ENCODE measurements at regions not wholly inside any gene's neighbourhood (a gene's known extent, or its start where the extent isn't known, plus 50 kb on each side); places are given as distances from the start of the nearest gene placed in this dataset.

DNA sequence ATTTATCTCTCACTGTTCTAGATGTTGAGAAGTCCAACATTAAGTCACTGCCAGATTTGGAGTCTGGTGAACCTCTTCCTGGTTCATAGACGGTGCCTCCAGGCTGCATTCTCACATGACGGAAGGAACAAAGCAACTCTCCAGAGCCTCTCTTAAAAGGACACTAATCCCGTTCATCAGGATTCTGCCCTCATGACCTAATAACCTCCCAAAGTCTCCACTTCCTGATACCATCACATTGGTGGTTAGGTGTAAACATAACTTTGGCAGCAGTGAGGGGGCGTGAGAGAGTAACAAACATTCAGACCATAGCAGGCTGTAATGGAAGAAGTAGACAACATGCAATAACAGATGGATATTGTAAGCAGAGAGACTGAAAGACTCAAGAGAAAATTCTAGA lies 388.6 kb downstream of the PDHA2 start:
- TF ChIP-seq, protein P1, sequence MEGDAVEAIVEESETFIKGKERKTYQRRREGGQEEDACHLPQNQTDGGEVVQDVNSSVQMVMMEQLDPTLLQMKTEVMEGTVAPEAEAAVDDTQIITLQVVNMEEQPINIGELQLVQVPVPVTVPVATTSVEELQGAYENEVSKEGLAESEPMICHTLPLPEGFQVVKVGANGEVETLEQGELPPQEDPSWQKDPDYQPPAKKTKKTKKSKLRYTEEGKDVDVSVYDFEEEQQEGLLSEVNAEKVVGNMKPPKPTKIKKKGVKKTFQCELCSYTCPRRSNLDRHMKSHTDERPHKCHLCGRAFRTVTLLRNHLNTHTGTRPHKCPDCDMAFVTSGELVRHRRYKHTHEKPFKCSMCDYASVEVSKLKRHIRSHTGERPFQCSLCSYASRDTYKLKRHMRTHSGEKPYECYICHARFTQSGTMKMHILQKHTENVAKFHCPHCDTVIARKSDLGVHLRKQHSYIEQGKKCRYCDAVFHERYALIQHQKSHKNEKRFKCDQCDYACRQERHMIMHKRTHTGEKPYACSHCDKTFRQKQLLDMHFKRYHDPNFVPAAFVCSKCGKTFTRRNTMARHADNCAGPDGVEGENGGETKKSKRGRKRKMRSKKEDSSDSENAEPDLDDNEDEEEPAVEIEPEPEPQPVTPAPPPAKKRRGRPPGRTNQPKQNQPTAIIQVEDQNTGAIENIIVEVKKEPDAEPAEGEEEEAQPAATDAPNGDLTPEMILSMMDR (IDR thresholded peaks at IDR 0.05), result no peak
- TF ChIP-seq EP300 (IDR thresholded peaks at IDR 0.05; ENCODE audit: low read depth) (no peak), POLR2A (IDR thresholded peaks at IDR 0.05) (no peak)

Data from transverse colon (tissue), 3 donors.